Psoas muscle (tissue), 7 donors: ENCODE measurements at regions not wholly inside any gene's neighbourhood (a gene's known extent, or its start where the extent isn't known, plus 50 kb on each side); places are given as distances from the start of the nearest gene placed in this dataset.
A peak's percentile ranks its signal among the peaks of the same experiment; 100 is the strongest.

Experiments
- ATAC-seq, 4 donors: fragments of 200-7000 bp; cut with Tn5 transposase; one replicate each; pipeline ENCODE4 v1.9.1; 2020; ENCODE audit warnings: moderate library complexity in 3 of 4, mild to moderate bottlenecking in 2 of 4
- DNase-seq, 2 donors: peaks; one replicate each; pipeline ENCODE4 v3.0.0-alpha.2; 2020
- H3K27ac ChIP-seq: fragments of 200-600 bp; one replicate; pipeline ENCODE4 v1.8.0; 2022
- H3K27me3 ChIP-seq, 3 donors: fragments of 200-600 bp in 1 of 3; one replicate each; pipeline versions ENCODE4 v1.6.1 to v1.8.0; 2013 to 2022; ENCODE audit warnings: low read length in 2 of 3, mild to moderate bottlenecking in 2 of 3, moderate library complexity in 1 of 3; ENCODE audit not compliant: insufficient read depth in 3 of 3
- H3K36me3 ChIP-seq, 2 donors: fragments of 200-600 bp in 1 of 2; one replicate each; pipeline versions ENCODE4 v1.6.1 to v1.8.0; 2013 to 2022; ENCODE audit warnings: low read depth in 1 of 2, mild to moderate bottlenecking in 1 of 2, moderate library complexity in 1 of 2; ENCODE audit not compliant: insufficient read depth in 1 of 2
- H3K4me1 ChIP-seq: fragments of 200-600 bp; one replicate; pipeline ENCODE4 v1.8.0; 2022
- H3K4me3 ChIP-seq: fragments of 200-600 bp; one replicate; pipeline ENCODE4 v1.8.0; 2022; ENCODE audit warnings: mild to moderate bottlenecking
- H3K9me3 ChIP-seq: fragments of 200-600 bp; one replicate; pipeline ENCODE4 v1.8.0; 2022
- CTCF ChIP-seq: fragments of 200-600 bp; IDR thresholded peaks from one replicate; pipeline ENCODE4 v1.8.0; 2022; ENCODE audit warnings: antibody characterized with exemption
- WGBS, 3 donors: extraction: QIAGEN DNeasy Blood & Tissue Kit; methylation state at CpG; one replicate each; pipeline versions ENCODE4 v1.1.6 to v1.1.7; 2013; 5-methylcytosine and 5-hydroxymethylcytosine counted together
- intact Hi-C, 2 donors: fragments of 100-400 bp; cut with DNase I; formaldehyde crosslinking; loops; one replicate each; pipeline versions ENCODE4 v1.11.0 to v1.14.2; 2022
- donor health status: healthy with polysubstance abuse.
- donor health status: DM: no; HTN: no; CAD: no; lungs with moderate emphysema.
- donor health status: Bipolar disorder and iron deficiency.
- donor health status: healthy.
- donor health status: DM: yes; HTN: yes; CAD: no.
- donor health status: DM: no; HTN: no; CAD: no.
- donor health status: DM: yes; HTN: yes; CAD: no.

GRCh38 chr12:89047856-89048418, 304.4 kb downstream of the DUSP6 start:
- 94% methylated on average over 2 of the region's 2 CpGs for WGBS, 3 donors
- intact Hi-C loops, result loop anchor here in 1 of 2 donors (10.0 kb wide), 1 partner anchor 477 kb away; the partner anchor contains the start of genes GALNT4 and POC1B
- H3K27me3 ChIP-seq, result no peaks in the 10 kb centered on the region
- ATAC-seq (no peak), DNase-seq (no peak)
- H3K27ac ChIP-seq, result no peak overlapping the region
- H3K9me3 ChIP-seq, result no peaks in the 10 kb centered on the region
- no peaks in the 10 kb centered on the region for H3K4me1 ChIP-seq
- H3K4me3 ChIP-seq, result no peak overlapping the region
- no peaks in the 10 kb centered on the region for H3K36me3 ChIP-seq
- no peak for TF ChIP-seq CTCF

- Histone ChIP-seq H3K36me3 (no peaks in the 10 kb centered on the region), H3K9me3 (no peaks in the 10 kb centered on the region), H3K4me1 (no peaks in the 10 kb centered on the region), H3K4me3 (no peak overlapping the region), H3K27me3 (no peaks in the 10 kb centered on the region), H3K27ac (no peak overlapping the region)
- TF ChIP-seq CTCF, result no peak
- intact Hi-C loops, result loop anchor here in 1 of 2 donors (10.0 kb wide), 1 partner anchor 484 kb away; the partner anchor contains the start of genes GALNT4 and POC1B
- ATAC-seq (no peak), DNase-seq (no peak)
- WGBS, 3 donors, result 90 to 98% (median 94%) methylated on average over 2 of the region's 2 CpGs
Measured at GRCh38 chr12:89041078-89041477, 311.2 kb downstream of the DUSP6 start.

- no peak overlapping the region for H3K4me3 ChIP-seq
- 45% methylated on average over 10 of the region's 10 CpGs for WGBS, 3 donors
- H3K27me3 ChIP-seq, result no peaks in the 10 kb centered on the region
- intact Hi-C loops, result loop anchor here in 1 of 2 donors (10.0 kb wide), 1 partner anchor 484 kb away; the partner anchor contains the start of genes GALNT4 and POC1B
- H3K27ac ChIP-seq, result no peak overlapping the region
- no peaks in the 10 kb centered on the region for H3K36me3 ChIP-seq
- H3K4me1 ChIP-seq, result no peaks in the 10 kb centered on the region
- DNase-seq, result peak in 1 of 2 donors; percentile 24
- no peak for TF ChIP-seq CTCF
- no peaks in the 10 kb centered on the region for H3K9me3 ChIP-seq
- ATAC-seq, result no peak
Measured at GRCh38 chr12:89040146-89040964, 311.9 kb downstream of the DUSP6 start.

GRCh38 chr12:89038831-89039512, 313.3 kb downstream of the DUSP6 start:
- 75 to 83% (median 77%) methylated on average over 4 of the region's 4 CpGs for WGBS, 3 donors
- no peak for TF ChIP-seq CTCF
- DNase-seq (peak in 1 of 2 donors; percentile 12), ATAC-seq (no peak)
- Histone ChIP-seq H3K4me3 (no peak overlapping the region), H3K27ac (no peak overlapping the region), H3K4me1 (no peaks in the 10 kb centered on the region), H3K36me3 (no peaks in the 10 kb centered on the region), H3K9me3 (no peaks in the 10 kb centered on the region), H3K27me3 (peaks cover 0 to 2% (median 0%) of the 10 kb centered on the region in 3 donors)
- intact Hi-C loops, result no loop called here
